ENCODE measurements at regions not wholly inside any gene's neighbourhood (a gene's known extent, or its start where the extent isn't known, plus 50 kb on each side); places are given as distances from the start of the nearest gene placed in this dataset.

DNA sequence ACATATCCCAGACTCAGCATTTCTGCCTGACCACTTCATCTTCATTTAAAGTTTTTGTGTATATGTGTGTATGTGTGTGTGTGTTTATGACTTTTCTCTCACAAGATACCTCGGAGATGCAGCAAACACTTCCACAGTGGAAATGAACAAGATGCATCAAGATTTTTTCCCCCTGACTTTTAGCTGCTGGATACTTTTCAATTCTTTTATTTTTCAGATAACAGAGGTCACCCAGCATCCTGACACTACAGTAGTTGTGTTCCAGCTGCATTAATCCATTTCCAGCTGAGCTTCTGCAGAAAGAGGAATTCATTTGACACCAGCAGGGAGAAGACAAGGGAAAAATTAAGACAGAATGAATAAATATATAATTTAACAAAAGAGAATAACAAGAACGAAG, 130.2 kb upstream of the PSMD7 start:
- TF ChIP-seq, protein P1, sequence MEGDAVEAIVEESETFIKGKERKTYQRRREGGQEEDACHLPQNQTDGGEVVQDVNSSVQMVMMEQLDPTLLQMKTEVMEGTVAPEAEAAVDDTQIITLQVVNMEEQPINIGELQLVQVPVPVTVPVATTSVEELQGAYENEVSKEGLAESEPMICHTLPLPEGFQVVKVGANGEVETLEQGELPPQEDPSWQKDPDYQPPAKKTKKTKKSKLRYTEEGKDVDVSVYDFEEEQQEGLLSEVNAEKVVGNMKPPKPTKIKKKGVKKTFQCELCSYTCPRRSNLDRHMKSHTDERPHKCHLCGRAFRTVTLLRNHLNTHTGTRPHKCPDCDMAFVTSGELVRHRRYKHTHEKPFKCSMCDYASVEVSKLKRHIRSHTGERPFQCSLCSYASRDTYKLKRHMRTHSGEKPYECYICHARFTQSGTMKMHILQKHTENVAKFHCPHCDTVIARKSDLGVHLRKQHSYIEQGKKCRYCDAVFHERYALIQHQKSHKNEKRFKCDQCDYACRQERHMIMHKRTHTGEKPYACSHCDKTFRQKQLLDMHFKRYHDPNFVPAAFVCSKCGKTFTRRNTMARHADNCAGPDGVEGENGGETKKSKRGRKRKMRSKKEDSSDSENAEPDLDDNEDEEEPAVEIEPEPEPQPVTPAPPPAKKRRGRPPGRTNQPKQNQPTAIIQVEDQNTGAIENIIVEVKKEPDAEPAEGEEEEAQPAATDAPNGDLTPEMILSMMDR (optimal IDR thresholded peaks at IDR 0.05 in 1 of 3, IDR thresholded peaks at IDR 0.05 in 1 of 3, conservative IDR thresholded peaks at IDR 0.05 in 1 of 3; ENCODE audit: extremely low read depth in 1 of 3, insufficient read depth in 2 of 3, low read length in 3 of 3) = no peak
- TF ChIP-seq EZH2 (IDR thresholded peaks at IDR 0.05; ENCODE audit: low read length) = no peak

All from keratinocyte (primary cell).